ENCODE measurements at regions not wholly inside any gene's neighbourhood (a gene's known extent, or its start where the extent isn't known, plus 50 kb on each side); places are given as distances from the start of the nearest gene placed in this dataset.
"Not testable (repeated sequence)": the region's sequence is repeated elsewhere in the genome, so short reads cannot be mapped to it uniquely, and the experiment has no call there.

DNA sequence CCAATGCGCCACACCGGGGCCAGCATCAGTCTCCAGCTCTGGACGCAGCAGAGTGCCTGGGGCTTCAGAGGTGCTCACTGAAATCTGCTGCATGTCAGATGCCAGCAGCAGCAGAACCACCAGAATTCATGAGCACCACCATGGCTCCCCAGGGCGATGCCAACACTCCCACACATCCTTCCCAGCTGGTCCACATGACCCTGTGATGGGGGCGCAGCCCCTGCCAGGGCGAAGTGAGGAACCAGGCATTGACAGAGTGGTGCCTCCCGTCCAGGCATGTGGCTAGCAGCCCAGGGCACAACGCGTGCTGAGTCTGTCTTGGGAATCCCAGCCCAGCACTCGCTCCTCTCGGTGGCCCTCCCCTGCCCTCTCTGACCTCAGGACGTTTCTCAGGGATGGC is 80.4 kb downstream of the DHCR7 start:
- H3K4me1 ChIP-seq (ENCODE audit: control insufficient read depth in 1 of 2, insufficient read depth in 2 of 2, low read length in 2 of 2) = no peaks in the 10 kb centered on the region
- H3K4me3 ChIP-seq (ENCODE audit: low read depth in 1 of 2, low read length in 2 of 2) = no peak overlapping the region
- no peaks in the 10 kb centered on the region for H3K27me3 ChIP-seq (ENCODE audit: low read depth, low read length)
- no peaks in the 10 kb centered on the region for H3K9me3 ChIP-seq (ENCODE audit: control insufficient read depth in 1 of 2, low read length in 2 of 2)
- no peak overlapping the region for H3K27ac ChIP-seq (ENCODE audit: low read length)
- H3K36me3 ChIP-seq (ENCODE audit: control insufficient read depth in 1 of 2, insufficient read depth in 2 of 2, low read length in 2 of 2) = no peaks in the 10 kb centered on the region

DNA sequence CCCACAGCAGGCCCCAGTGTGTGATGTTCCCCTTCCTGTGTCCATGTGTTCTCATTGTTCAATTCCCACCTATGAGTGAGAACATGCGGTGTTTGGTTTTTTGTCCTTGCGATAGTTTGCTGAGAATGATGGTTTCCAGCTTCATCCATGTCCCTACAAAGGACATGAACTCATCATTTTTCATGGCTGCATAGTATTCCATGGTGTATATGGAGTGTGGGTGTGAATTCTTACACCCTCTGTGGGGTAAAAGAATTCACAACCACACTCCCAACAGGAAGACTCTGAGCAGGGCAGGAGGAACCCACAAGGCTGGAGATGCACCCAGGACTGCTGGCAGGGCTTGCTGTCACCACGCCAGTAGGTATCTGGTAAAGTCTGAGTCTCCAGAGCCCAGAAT is 80.9 kb downstream of the DHCR7 start:
- not testable (repeated sequence) for H3K27me3 ChIP-seq (ENCODE audit: low read depth, low read length); H3K9me3 ChIP-seq (ENCODE audit: control insufficient read depth in 1 of 2, low read length in 2 of 2); H3K4me3 ChIP-seq (ENCODE audit: low read depth in 1 of 2, low read length in 2 of 2); H3K4me1 ChIP-seq (ENCODE audit: control insufficient read depth in 1 of 2, insufficient read depth in 2 of 2, low read length in 2 of 2); H3K36me3 ChIP-seq (ENCODE audit: control insufficient read depth in 1 of 2, insufficient read depth in 2 of 2, low read length in 2 of 2); H3K27ac ChIP-seq (ENCODE audit: low read length)

DNA sequence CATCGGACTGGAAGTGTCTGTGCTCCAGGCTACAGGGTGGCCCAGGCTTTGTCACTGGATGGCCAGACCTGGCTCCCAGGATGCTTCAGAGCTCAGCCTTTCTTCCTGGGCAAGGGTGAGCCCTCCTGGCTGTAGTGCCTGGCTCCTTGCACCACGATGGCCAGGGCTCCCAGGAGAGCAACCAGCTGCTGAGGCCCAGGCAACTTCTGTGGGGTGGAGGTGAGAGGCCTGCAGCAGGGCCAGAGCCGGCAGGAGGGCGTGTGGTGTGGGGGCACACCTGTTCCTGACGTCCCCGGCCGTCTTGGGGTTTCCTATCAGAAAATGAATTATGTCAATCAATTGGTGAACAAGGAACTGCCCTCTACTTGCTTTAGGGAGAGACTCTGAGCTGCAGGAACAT is 82.1 kb downstream of the DHCR7 start:
- Histone ChIP-seq H3K27me3 (ENCODE audit: low read depth, low read length) (no peaks in the 10 kb centered on the region), H3K4me3 (ENCODE audit: low read depth in 1 of 2, low read length in 2 of 2) (no peak overlapping the region), H3K9me3 (ENCODE audit: control insufficient read depth in 1 of 2, low read length in 2 of 2) (no peaks in the 10 kb centered on the region), H3K27ac (ENCODE audit: low read length) (no peak overlapping the region), H3K4me1 (ENCODE audit: control insufficient read depth in 1 of 2, insufficient read depth in 2 of 2, low read length in 2 of 2) (no peaks in the 10 kb centered on the region), H3K36me3 (ENCODE audit: control insufficient read depth in 1 of 2, insufficient read depth in 2 of 2, low read length in 2 of 2) (no peaks in the 10 kb centered on the region)

DNA sequence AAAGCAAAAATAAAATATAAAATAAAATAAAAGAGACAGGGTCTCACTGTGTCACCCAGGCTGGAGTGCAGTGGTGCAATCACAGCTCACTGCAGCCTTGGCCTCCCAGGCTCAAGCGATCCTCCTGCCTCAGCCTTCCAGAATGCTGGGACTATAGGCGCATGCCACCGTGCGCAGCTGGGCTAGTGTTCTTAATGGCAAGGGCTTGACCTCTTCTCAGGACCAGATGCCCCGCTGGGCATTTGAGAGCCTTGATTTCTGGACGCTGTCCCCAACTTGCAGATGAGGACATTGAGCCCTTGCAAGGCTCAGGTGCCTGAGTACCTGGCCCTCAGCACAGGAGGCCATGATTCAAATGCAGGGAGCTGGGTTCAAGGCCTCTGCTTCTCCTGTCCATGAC is 82.6 kb downstream of the DHCR7 start:
- Histone ChIP-seq H3K27me3 (ENCODE audit: low read depth, low read length) (no peaks in the 10 kb centered on the region), H3K4me3 (ENCODE audit: low read depth in 1 of 2, low read length in 2 of 2) (no peak overlapping the region), H3K4me1 (ENCODE audit: control insufficient read depth in 1 of 2, insufficient read depth in 2 of 2, low read length in 2 of 2) (no peaks in the 10 kb centered on the region), H3K27ac (ENCODE audit: low read length) (no peak overlapping the region), H3K36me3 (ENCODE audit: control insufficient read depth in 1 of 2, insufficient read depth in 2 of 2, low read length in 2 of 2) (no peaks in the 10 kb centered on the region), H3K9me3 (ENCODE audit: control insufficient read depth in 1 of 2, low read length in 2 of 2) (no peaks in the 10 kb centered on the region)

DNA sequence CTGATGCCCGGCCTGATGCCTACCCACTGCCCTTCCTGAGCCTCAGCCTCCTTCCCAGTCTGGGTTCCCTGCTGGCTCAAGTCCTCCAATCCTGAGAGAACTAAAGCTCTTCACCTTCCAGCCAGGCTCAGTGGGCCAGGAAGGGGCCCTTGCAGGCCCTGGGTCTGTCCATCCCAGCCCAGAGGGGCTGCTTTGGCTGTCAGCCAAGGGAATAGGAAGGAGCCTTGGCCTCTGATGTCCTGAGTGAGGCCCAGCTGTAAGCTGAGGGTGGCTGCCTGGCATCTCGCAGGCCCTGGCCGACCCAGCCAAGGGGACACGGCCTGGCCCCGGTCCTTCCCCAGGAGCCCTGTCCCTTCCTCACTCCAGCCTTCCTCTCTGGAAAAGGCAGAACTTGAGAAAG is 83.4 kb downstream of the DHCR7 start:
- H3K4me1 ChIP-seq (ENCODE audit: control insufficient read depth in 1 of 2, insufficient read depth in 2 of 2, low read length in 2 of 2) = no peaks in the 10 kb centered on the region
- no peaks in the 10 kb centered on the region for H3K9me3 ChIP-seq (ENCODE audit: control insufficient read depth in 1 of 2, low read length in 2 of 2)
- H3K27me3 ChIP-seq (ENCODE audit: low read depth, low read length) = no peaks in the 10 kb centered on the region
- no peak overlapping the region for H3K27ac ChIP-seq (ENCODE audit: low read length)
- H3K4me3 ChIP-seq (ENCODE audit: low read depth in 1 of 2, low read length in 2 of 2) = no peak overlapping the region
- H3K36me3 ChIP-seq (ENCODE audit: control insufficient read depth in 1 of 2, insufficient read depth in 2 of 2, low read length in 2 of 2) = no peaks in the 10 kb centered on the region

DNA sequence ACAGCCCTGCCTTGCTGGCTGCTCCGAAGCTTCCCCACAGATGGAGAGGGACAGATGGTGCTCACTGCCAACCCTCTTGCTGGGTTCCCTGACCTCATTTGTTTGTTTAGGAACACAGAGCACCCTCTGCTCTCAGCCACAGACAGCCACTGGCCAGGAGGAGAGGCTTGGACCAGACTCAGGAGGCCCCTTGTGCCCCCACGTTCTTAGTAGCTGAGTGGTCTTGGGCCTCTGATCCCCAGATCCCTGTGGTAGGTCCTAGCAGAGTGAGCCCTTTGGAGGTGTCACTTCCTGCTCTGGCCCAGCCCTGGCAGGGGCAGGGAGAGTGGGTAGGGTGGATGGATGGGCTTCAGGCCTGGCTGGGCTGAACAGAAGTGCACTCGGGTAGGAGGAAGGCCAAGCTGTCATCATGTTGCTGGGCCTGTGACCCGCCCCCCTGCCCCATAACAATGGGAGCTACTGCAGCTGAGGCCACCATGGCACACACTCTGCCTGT is 84.0 kb downstream of the DHCR7 start:
- Histone ChIP-seq H3K27me3 (ENCODE audit: low read depth, low read length) (no peaks in the 10 kb centered on the region), H3K36me3 (ENCODE audit: control insufficient read depth in 1 of 2, insufficient read depth in 2 of 2, low read length in 2 of 2) (no peaks in the 10 kb centered on the region), H3K27ac (ENCODE audit: low read length) (no peak overlapping the region), H3K4me1 (ENCODE audit: control insufficient read depth in 1 of 2, insufficient read depth in 2 of 2, low read length in 2 of 2) (no peaks in the 10 kb centered on the region), H3K4me3 (ENCODE audit: low read depth in 1 of 2, low read length in 2 of 2) (no peak overlapping the region), H3K9me3 (ENCODE audit: control insufficient read depth in 1 of 2, low read length in 2 of 2) (no peaks in the 10 kb centered on the region)

DNA sequence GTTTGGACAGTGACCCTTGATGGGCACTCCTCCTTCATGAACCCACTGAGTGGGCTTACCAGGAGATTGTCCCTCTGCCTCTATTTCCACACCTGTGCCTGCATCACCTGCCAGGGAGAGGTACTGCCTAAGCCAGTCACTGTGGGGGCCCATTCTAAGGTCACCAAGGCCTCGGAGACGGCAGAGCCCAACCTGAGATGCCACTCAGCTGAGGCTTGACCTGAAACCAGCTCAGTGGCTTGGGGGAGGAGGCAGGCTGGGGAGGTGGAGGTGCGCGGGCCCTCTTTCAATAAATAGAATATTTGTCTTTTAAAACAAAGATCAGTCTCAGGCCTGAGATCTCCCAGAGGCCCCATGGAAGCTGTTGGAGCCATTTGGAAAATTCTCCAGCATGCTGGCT is 84.5 kb downstream of the DHCR7 start:
- no peaks in the 10 kb centered on the region for H3K4me1 ChIP-seq (ENCODE audit: control insufficient read depth in 1 of 2, insufficient read depth in 2 of 2, low read length in 2 of 2)

DNA sequence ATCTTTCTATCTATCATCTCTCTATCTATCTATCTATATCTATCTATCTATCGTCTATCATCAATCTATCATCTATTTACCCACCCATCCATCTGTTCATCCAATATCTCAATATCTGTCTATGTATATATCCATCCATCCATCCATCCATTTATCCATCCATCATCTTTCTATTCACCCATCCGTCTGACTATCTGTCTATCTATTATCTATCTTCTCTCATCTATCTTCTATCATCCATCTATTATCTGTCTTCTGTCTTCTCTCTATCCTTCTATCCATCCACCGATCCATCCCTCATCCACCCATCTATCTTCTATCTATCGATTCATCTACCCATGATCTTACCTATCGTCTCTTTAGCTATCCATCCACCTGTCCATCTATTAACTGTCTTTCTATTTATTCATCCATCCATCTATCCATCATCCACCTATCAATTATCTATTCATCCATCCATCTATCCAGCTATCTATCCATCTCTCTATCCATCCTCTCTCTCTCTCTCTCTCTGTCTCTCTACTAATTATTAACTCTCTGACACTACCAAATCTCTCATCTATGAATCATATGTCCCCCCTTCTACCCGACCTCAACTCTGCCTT is 89.1 kb downstream of the DHCR7 start:
- Histone ChIP-seq H3K27ac (ENCODE audit: low read length) (no peak overlapping the region), H3K27me3 (ENCODE audit: low read depth, low read length) (no peaks in the 10 kb centered on the region), H3K36me3 (ENCODE audit: control insufficient read depth in 1 of 2, insufficient read depth in 2 of 2, low read length in 2 of 2) (no peaks in the 10 kb centered on the region), H3K9me3 (ENCODE audit: control insufficient read depth in 1 of 2, low read length in 2 of 2) (no peaks in the 10 kb centered on the region), H3K4me3 (ENCODE audit: low read depth in 1 of 2, low read length in 2 of 2) (no peak overlapping the region), H3K4me1 (ENCODE audit: control insufficient read depth in 1 of 2, insufficient read depth in 2 of 2, low read length in 2 of 2) (no peaks in the 10 kb centered on the region)

More for the DNA sequence above, 84.5 kb downstream of the DHCR7 start:
- Histone ChIP-seq H3K27ac (ENCODE audit: low read length) (no peak overlapping the region), H3K9me3 (ENCODE audit: control insufficient read depth in 1 of 2, low read length in 2 of 2) (no peaks in the 10 kb centered on the region), H3K36me3 (ENCODE audit: control insufficient read depth in 1 of 2, insufficient read depth in 2 of 2, low read length in 2 of 2) (no peaks in the 10 kb centered on the region), H3K4me3 (ENCODE audit: low read depth in 1 of 2, low read length in 2 of 2) (no peak overlapping the region), H3K27me3 (ENCODE audit: low read depth, low read length) (no peaks in the 10 kb centered on the region)

DNA sequence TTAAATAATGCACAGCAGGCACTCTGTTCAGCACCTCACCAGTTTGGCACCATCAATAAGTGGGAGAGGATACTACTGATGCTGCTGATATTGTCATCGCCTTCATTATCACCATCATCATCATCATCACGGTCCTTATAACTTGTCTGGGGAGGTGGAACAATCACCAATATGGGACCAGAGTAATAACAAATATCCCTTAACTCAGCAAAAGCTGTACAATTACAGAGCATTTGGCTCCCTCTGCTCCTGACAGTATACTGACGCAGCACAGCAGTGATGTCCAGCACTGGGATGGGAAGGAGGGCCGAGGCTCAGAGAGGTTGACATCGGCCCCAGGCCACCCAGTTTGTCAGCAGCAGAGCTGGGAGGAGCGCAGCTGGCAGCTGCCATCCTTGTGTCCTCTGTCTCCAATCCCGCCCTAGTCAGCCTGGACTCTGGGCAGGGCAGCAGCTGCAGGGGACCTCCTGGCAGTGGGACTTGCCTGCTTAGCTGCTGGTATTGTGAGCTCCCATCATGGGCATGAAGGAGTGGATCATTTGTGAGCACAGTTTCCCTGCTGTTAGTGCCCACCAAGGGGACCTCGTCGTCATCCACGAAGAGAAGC is 90.0 kb downstream of the DHCR7 start:
- Histone ChIP-seq H3K27me3 (ENCODE audit: low read depth, low read length) (no peaks in the 10 kb centered on the region), H3K4me1 (ENCODE audit: control insufficient read depth in 1 of 2, insufficient read depth in 2 of 2, low read length in 2 of 2) (no peaks in the 10 kb centered on the region), H3K4me3 (ENCODE audit: low read depth in 1 of 2, low read length in 2 of 2) (no peak overlapping the region), H3K36me3 (ENCODE audit: control insufficient read depth in 1 of 2, insufficient read depth in 2 of 2, low read length in 2 of 2) (no peaks in the 10 kb centered on the region), H3K27ac (ENCODE audit: low read length) (no peak overlapping the region), H3K9me3 (ENCODE audit: control insufficient read depth in 1 of 2, low read length in 2 of 2) (no peaks in the 10 kb centered on the region)

DNA sequence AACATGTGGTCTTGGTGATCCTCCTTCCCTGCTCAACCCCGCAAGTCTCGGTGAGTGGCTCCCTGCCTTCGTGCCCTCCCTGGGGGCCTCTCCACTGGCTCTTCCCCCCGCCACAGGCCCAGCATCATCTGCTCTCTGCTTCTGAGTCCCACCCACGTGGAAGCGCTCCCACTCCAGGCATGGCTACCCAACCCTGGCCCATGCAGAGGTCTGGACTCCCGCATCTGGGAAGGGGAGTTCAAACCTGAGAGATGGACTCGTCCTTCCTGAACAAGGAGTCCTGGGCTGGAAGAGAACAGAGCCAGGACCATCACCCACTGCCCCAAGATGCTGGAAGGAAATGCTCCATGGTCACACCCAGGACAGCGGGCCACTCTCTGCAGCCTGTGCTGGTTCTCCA is 90.8 kb downstream of the DHCR7 start:
- H3K9me3 ChIP-seq (ENCODE audit: control insufficient read depth in 1 of 2, low read length in 2 of 2) = no peaks in the 10 kb centered on the region
- no peaks in the 10 kb centered on the region for H3K36me3 ChIP-seq (ENCODE audit: control insufficient read depth in 1 of 2, insufficient read depth in 2 of 2, low read length in 2 of 2)
- H3K27ac ChIP-seq (ENCODE audit: low read length) = no peak overlapping the region
- H3K4me1 ChIP-seq (ENCODE audit: control insufficient read depth in 1 of 2, insufficient read depth in 2 of 2, low read length in 2 of 2) = no peaks in the 10 kb centered on the region
- no peaks in the 10 kb centered on the region for H3K27me3 ChIP-seq (ENCODE audit: low read depth, low read length)
- H3K4me3 ChIP-seq (ENCODE audit: low read depth in 1 of 2, low read length in 2 of 2) = no peak overlapping the region

DNA sequence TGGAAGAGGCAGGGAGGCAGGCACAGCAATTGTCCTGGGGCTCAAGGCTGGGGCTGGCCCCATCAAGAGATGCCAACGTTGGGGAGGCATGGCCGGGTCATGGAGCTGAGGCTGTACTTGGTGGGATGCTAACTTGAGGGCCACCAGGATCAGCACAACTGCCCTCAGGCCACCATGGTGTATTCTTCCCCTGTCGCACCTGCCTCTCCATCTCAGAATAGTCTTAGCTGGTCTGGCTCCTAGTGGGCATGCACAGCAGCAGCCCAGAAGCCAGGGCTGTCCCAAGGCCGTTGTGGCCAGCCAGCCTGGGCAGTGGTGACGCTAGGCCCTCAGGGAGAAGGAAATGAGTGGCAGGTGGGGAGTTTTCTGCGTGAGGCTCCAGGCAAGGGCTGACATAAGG is 91.3 kb downstream of the DHCR7 start:
- Histone ChIP-seq H3K9me3 (ENCODE audit: control insufficient read depth in 1 of 2, low read length in 2 of 2) (no peaks in the 10 kb centered on the region), H3K4me1 (ENCODE audit: control insufficient read depth in 1 of 2, insufficient read depth in 2 of 2, low read length in 2 of 2) (no peaks in the 10 kb centered on the region), H3K4me3 (ENCODE audit: low read depth in 1 of 2, low read length in 2 of 2) (no peak overlapping the region), H3K36me3 (ENCODE audit: control insufficient read depth in 1 of 2, insufficient read depth in 2 of 2, low read length in 2 of 2) (no peaks in the 10 kb centered on the region), H3K27me3 (ENCODE audit: low read depth, low read length) (no peaks in the 10 kb centered on the region), H3K27ac (ENCODE audit: low read length) (no peak overlapping the region)

DNA sequence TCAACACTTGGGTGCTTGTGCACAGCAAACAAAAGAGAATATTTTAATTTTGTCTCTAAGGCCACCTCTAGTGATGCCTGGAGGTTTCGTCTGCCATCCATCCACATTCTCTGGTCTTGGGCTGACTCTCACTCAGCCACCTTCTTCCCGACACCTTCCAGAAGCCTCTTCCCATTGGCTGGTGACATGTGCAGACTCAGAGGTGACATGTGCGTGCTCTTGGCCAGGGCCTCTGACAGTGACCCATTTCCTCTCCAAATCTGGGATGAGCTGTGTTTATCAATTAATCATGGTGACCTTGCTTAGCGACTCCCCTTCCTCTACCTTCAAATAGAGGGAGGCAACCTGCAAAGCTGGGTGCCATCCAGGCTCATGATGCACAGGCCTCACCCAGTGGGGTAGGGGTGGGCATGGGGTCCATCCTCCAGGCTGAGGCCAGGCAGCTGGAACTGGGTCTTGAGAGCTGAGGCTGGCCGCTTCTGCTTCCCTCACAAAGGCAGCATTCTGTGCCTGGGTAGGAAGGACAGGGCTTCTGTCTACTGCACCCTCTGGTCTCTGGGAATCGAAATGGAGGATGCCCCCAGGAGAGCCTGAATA is 91.8 kb downstream of the DHCR7 start:
- H3K9me3 ChIP-seq (ENCODE audit: control insufficient read depth in 1 of 2, low read length in 2 of 2) = no peaks in the 10 kb centered on the region
- no peak overlapping the region for H3K4me3 ChIP-seq (ENCODE audit: low read depth in 1 of 2, low read length in 2 of 2)
- no peak overlapping the region for H3K27ac ChIP-seq (ENCODE audit: low read length)
- no peaks in the 10 kb centered on the region for H3K36me3 ChIP-seq (ENCODE audit: control insufficient read depth in 1 of 2, insufficient read depth in 2 of 2, low read length in 2 of 2)
- no peaks in the 10 kb centered on the region for H3K27me3 ChIP-seq (ENCODE audit: low read depth, low read length)
- H3K4me1 ChIP-seq (ENCODE audit: control insufficient read depth in 1 of 2, insufficient read depth in 2 of 2, low read length in 2 of 2) = no peaks in the 10 kb centered on the region
